HT1080 (cell line): ENCODE measurements at regions not wholly inside any gene's neighbourhood (a gene's known extent, or its start where the extent isn't known, plus 50 kb on each side); places are given as distances from the start of the nearest gene placed in this dataset.
"Not testable (repeated sequence)": the region's sequence is repeated elsewhere in the genome, so short reads cannot be mapped to it uniquely, and the experiment has no call there.

Experiments used
- DNase-seq: peaks from one replicate; pipeline ENCODE4 v3.0.0-alpha.2; 2015; ENCODE audit warnings: low read depth

GRCh38 chr3:106116733-106117489 lies 248.1 kb upstream of the CBLB start:
- no peak for DNase-seq

DNA sequence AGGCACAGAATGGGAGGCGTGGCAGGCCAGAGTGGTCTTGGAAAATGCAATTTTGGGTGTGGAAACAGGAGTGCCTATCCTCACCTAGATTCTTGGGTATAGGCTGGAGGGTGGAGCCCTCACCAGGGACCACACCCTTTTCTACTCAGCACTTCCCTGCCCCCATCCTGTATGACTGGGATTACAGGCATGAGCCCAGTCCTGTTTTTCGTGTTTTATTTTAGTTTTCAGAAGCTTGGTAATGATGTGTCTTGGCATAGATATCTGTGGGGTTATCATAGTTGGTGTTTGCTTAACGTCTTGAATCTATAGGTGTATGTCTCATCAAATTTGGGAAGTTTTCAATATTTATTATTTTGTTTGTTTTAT lies 248.7 kb upstream of the CBLB start:
- no peak for DNase-seq

GRCh38 chr3:106119614-106120082 lies 250.8 kb upstream of the CBLB start:
- DNase-seq: peak; percentile 71

- peak; percentile 84 for DNase-seq
Observed at GRCh38 chr3:106120356-106120755, 251.5 kb upstream of the CBLB start.

DNA sequence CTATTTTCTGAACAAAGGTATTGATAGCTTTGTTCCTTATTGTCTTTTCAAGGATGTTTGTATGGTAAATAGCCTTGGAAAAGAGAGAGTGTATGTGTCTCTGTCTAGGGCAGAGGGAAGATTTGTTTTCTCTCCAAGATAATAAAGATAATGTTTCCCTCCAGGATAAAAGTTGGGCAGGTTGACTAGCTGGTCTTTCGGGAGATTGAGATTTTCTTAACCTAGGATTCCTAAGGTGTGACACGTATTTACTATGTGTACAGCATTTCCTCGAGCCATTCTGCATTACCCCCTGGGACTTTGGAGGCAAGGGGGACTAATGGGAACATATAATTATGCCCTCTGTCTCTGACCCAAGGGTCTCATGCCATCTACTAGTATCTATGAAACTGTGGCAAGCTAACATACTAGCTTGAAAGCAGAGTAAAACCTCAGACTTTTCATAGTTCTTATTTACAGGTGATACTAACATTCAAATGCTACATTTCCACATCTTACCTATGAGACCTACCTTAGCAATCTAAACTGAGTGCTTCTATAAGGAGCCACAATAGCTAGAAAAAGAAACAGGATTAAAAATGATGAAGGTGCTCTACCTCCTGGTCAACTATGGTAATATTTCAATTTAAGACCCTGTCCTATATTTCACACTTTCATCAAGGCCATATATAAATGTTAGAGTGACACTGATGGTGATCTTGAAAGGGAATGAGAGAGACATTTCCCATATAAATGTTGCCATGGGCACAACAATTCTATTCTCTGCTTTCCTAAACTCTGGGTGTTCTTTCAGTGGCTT lies 252.9 kb upstream of the CBLB start:
- DNase-seq: no peak

DNA sequence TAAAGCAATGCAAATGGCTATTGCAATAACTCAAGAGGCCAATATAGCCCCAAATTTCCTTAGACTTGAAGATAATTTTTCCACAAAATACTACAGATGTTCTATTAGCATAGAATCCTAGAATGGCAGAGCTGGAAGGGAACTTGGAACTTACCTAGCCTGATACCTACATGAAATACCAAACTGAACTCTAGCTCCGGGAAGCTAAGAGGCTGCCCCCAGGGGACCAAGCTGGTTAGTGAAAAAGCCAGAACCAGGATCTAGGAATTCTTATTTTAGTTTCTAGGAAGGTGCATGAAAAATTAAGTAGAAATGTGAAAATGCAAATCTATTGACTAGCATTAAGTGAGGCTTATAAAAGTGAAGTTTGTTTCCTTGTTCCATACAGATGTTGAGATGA lies 256.0 kb upstream of the CBLB start:
- no peak for DNase-seq

- DNase-seq: no peak
Observed at GRCh38 chr3:106125321-106125720, 256.5 kb upstream of the CBLB start.

DNA sequence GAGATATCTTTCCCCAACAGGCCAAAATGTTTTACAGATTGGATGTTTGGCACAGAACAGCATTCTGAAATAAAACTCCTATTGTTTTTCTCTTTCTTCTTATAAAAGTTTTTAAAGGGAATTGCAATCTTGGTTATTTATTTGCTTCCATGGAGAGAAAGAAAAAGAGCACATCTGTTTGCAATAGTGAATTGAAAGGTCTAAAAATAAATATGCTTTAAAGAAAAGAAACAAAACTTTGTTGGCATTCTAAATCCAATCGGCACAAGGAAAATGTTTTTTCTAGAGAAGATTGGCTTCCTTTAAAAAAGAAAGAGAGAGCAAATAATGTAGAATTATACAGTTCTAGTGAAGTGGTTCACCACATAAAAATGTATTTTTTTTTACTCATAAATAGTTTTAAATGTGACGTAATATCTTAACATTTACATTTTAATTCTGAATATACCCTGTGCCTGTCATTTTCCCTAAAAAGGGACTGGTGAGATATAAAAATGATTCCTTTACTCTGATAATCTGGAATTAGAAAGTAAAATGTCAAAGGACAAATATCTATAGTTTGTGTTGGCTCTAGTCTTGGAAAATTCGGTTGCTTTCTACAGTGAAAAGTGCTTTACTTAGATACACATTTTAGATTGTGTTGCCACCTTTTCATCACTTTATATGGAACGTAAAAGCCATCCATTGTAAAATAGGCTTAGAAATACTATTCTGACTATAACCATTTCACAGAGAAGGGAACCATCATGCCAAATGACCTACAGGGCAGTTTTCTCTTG lies 257.4 kb upstream of the CBLB start:
- DNase-seq: no peak

DNA sequence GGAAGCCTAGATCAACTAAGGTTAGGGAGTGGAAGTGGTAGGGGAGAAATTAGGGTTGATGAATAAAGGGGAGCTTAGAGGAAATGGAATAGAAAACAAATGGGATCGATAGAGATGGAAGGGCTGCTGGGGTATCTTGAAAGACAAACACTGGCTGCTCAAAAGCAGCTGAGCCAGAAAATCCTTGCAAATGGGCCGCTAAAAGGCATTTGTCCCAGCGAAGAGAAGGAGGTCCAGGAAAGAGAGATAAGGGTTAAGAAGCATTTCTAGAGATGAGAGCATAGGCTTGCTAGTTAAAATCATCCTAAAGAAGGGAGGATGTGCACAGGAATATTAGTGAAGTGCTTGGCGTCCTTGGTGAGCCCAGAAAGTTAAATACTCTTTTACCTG lies 258.0 kb upstream of the CBLB start:
- no peak for DNase-seq

GRCh38 chr3:106129939-106130338 lies 261.1 kb upstream of the CBLB start:
- no peak for DNase-seq

DNA sequence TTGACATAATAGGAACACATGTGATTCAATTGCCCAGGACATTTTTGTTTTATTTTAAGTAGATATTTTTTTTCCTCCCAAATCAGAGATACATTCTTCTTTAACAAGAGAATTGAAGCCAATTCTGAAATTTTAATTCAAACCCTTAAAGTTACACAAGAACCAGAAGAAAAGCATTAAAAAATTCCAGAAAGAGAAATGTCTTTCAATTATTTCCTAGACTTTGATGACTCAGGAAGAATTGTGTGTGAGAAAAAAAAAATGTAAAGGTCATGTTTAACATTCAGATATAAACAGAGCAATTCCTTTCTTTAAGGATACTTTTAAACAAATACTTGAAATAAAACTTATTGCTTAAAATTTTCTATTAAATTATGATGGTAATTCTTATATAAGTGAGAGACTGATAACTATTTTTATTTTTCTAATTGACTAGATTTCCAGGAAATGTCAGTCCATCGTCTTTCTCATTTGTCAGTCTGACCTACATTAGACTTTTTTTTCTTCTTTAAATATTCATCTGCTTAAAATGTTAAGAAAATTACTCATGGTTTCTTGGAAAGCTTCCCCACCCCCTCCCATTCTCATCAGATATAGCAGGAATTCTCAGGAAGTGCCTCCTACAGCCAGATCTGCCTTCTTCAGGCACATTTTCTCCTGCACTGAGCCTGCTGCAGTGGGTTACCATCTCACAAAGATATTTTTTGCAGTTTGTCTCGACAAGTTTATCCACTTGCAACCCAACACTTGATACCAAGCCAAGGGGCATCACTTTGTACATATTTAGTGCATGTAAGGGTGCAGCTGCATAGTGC lies 261.8 kb upstream of the CBLB start:
- peak; percentile 65 for DNase-seq

DNA sequence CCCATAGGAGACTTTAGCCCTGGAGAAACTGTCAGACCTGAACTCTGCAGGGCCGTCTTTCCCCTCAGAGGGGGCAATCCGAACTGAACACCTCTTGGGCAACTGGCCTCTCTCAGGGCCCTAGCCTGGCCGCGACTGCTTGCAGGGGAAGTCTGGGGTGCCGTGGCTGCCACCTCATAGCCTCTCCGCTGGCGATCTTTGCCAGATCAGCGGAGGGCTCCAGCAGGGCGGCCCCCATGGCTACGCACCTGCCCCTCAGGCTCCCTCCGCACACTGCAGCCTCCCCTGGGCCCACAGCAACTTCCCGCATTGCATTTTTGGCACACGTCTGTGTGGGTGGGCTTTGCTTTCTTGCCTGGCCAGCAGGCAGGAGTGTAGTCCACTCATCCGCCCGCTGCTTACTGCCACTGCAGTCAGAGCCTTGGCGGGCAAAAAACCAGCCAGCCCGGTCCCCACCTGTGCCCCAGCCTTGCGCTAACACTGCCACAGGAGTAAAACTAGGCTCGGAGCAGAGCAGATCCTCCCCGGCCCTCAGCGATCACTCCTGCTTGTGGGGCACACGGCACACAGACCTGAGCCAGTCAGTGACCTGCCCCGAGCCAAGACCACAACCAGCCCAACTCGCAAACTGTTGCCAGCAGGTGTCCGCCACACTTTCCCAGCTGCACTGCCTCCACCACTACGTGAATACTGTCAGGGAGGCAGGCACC lies 266.8 kb upstream of the CBLB start:
- DNase-seq: no peak

DNA sequence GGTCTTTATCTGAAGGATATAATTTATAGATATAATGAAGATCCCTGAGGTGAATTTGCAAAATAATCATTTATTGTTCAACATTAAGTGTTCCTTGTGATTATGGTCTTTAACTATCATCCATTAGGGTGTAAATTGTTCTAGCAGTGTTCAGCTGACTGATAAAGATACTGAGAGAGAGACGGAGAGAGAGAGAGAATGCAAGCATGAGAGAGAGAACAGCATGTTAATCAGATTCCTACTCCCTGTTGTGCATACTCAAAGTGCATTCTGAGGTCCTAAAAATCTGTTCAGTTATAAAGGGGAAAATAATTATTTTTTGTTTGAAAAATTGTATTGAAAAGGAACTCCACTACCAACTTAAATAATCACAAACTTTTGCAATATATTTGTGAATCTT lies 271.0 kb upstream of the CBLB start:
- DNase-seq: no peak

DNA sequence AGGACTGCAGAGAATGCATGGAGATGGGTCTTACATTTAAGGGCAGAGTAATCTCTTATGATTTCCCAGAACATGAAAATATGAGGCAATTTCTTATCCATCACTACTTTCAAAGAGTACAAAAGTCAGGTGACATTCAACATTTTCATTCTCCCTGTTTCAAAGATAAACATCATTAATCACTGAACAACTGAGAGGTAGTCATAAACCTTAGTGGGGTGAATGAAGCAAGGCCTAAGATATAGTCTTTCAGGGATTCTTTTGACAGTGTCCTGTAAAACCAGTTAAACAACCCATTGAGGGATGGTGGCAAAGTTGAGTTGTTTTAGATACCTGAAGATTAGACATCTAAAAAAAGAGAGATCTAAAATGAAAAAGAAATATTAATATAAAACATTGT lies 271.6 kb upstream of the CBLB start:
- DNase-seq: no peak

GRCh38 chr3:106144030-106144429 lies 275.2 kb upstream of the CBLB start:
- DNase-seq: no peak

- not testable (repeated sequence) for DNase-seq
Observed at GRCh38 chr3:106148440-106149082, 279.7 kb upstream of the CBLB start.

- no peak for DNase-seq
Observed at GRCh38 chr3:106157411-106157810, 288.6 kb upstream of the CBLB start.

GRCh38 chr3:106160396-106160795 lies 291.6 kb upstream of the CBLB start:
- DNase-seq: no peak

DNA sequence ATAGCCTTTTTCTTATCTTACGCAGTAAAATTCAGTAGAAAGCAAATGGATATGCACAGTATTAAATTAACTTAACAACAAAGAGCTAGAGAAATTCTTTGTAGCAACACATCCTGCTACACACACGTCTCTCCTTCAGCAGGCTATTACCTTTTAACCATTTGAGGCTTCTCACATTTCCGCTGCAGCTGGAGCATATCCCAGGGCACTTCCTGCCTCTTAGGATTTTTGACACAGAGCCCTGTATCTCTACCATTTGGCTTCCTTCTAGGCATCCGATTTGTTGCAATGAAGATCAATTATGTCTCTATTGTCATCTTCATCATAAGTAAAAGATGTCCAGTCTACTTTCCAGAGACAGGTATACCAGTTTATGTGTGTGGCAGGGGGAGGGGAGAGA lies 292.4 kb upstream of the CBLB start:
- no peak for DNase-seq

DNA sequence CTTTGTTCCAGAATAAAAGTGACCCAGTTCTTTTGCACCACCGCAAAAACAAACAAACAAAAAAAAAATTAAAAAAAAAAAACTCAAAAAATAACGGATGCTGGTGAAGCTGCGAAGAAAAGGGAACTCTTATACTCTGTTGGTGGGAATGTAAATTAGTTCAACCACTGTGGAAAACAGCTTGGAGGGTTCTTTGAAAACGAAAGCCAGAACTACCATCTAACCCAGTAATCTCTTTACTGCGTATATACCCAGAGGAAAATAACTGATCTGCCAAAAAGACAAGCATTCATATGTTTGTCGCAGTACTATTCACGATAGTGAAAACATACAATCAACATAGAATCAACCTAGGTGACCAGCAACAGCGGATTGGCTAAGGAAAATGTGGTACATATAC lies 298.9 kb upstream of the CBLB start:
- no peak for DNase-seq
